HCEC 1CT (cell line): ENCODE measurements at regions not wholly inside any gene's neighbourhood (a gene's known extent, or its start where the extent isn't known, plus 50 kb on each side); places are given as distances from the start of the nearest gene placed in this dataset.
"Not testable (repeated sequence)": the region's sequence is repeated elsewhere in the genome, so short reads cannot be mapped to it uniquely, and the experiment has no call there.

Experiments used
- DNase-seq: peaks from one replicate; pipeline ENCODE4 v3.0.0-alpha.2; 2017

- no peak for DNase-seq
Observed at GRCh38 chr1:31485166-31485565, 72.2 kb downstream of the SERINC2 start.

GRCh38 chr1:31487143-31487542 lies 74.1 kb downstream of the SERINC2 start:
- DNase-seq = no peak

GRCh38 chr1:31487721-31488293 lies 74.8 kb downstream of the SERINC2 start:
- DNase-seq = no peak

GRCh38 chr1:31488528-31488927 lies 75.5 kb downstream of the SERINC2 start:
- no peak for DNase-seq

GRCh38 chr1:31489575-31489974 lies 76.6 kb downstream of the SERINC2 start:
- DNase-seq = not testable (repeated sequence)

GRCh38 chr1:31490596-31490995 lies 77.6 kb downstream of the SERINC2 start:
- not testable (repeated sequence) for DNase-seq

- DNase-seq = not testable (repeated sequence)
Observed at GRCh38 chr1:31495351-31495750, 81.0 kb upstream of the TINAGL1 start.

- DNase-seq = not testable (repeated sequence)
Observed at GRCh38 chr1:31495770-31496169, 80.5 kb upstream of the TINAGL1 start.

- peak; percentile 70 for DNase-seq
Observed at GRCh38 chr1:31497601-31498000, 78.7 kb upstream of the TINAGL1 start.

GRCh38 chr1:31498376-31499040 lies 77.8 kb upstream of the TINAGL1 start:
- DNase-seq = no peak

GRCh38 chr1:31501505-31501904 lies 74.8 kb upstream of the TINAGL1 start:
- no peak for DNase-seq

- DNase-seq = no peak
Observed at GRCh38 chr1:31502253-31502652, 74.1 kb upstream of the TINAGL1 start.

- no peak for DNase-seq
Observed at GRCh38 chr1:31502926-31503511, 73.3 kb upstream of the TINAGL1 start.

GRCh38 chr1:31503570-31503969 lies 72.7 kb upstream of the TINAGL1 start:
- DNase-seq = no peak

- no peak for DNase-seq
Observed at GRCh38 chr1:31504001-31504400, 72.3 kb upstream of the TINAGL1 start.

- peak; percentile 71 for DNase-seq
Observed at GRCh38 chr1:31505911-31506497, 70.3 kb upstream of the TINAGL1 start.

GRCh38 chr1:31507221-31507620 lies 69.1 kb upstream of the TINAGL1 start:
- DNase-seq = no peak

GRCh38 chr1:31507676-31508530 lies 68.4 kb upstream of the TINAGL1 start:
- DNase-seq = no peak

GRCh38 chr1:31509124-31510072 lies 66.9 kb upstream of the TINAGL1 start:
- DNase-seq = no peak

GRCh38 chr1:31510304-31510703 lies 66.0 kb upstream of the TINAGL1 start:
- no peak for DNase-seq

- DNase-seq = no peak
Observed at GRCh38 chr1:31510853-31511789, 65.2 kb upstream of the TINAGL1 start.
